Small intestine (tissue), 7 donors: ENCODE measurements at regions not wholly inside any gene's neighbourhood (a gene's known extent, or its start where the extent isn't known, plus 50 kb on each side); places are given as distances from the start of the nearest gene placed in this dataset.
A peak's percentile ranks its signal among the peaks of the same experiment; 100 is the strongest.

Experiments used
- DNase-seq, 2 donors: peaks; one replicate each; pipeline versions ENCODE4 v3.0.0 to v3.0.0-alpha.2; 2013
- FAIRE-seq: peaks from 2 replicates; lab custom pipeline; 2012; peaks lifted over from hg19 to GRCh38; lab: Jason Lieb, UNC
- H3K27ac ChIP-seq, 3 donors: one replicate each; pipeline ENCODE4 v1.5.1; 2013; ENCODE audit warnings: low read length in 2 of 3, mild to moderate bottlenecking in 2 of 3, control low read depth in 1 of 3, inconsistent platforms in 1 of 3, low read depth in 1 of 3, moderate library complexity in 1 of 3
- H3K27me3 ChIP-seq, 3 donors: one replicate each; pipeline ENCODE4 v1.6.1; 2013; ENCODE audit warnings: low read length in 3 of 3, inconsistent platforms in 1 of 3; ENCODE audit not compliant: control insufficient read depth in 3 of 3, insufficient read depth in 3 of 3
- H3K36me3 ChIP-seq, 3 donors: one replicate each; pipeline ENCODE4 v1.6.1; 2013; ENCODE audit warnings: low read length in 3 of 3, inconsistent platforms in 1 of 3, low read depth in 1 of 3, mild to moderate bottlenecking in 1 of 3, moderate library complexity in 1 of 3; ENCODE audit not compliant: control insufficient read depth in 3 of 3, insufficient read depth in 2 of 3
- H3K4me1 ChIP-seq, 3 donors: one replicate each; pipeline ENCODE4 v1.6.1; 2013; ENCODE audit warnings: low read length in 2 of 3, inconsistent platforms in 1 of 3, low read depth in 1 of 3, mild to moderate bottlenecking in 1 of 3, moderate library complexity in 1 of 3; ENCODE audit not compliant: control insufficient read depth in 3 of 3, insufficient read depth in 2 of 3
- H3K4me3 ChIP-seq, 3 donors: one replicate each; pipeline ENCODE4 v1.5.1; 2013; ENCODE audit warnings: low read length in 3 of 3, control low read depth in 1 of 3, inconsistent platforms in 1 of 3, low read depth in 1 of 3, mild to moderate bottlenecking in 1 of 3, moderate library complexity in 1 of 3
- H3K9me3 ChIP-seq, 2 donors: one replicate each; pipeline ENCODE4 v1.6.1; 2013; ENCODE audit warnings: low read depth in 1 of 2, low read length in 1 of 2; ENCODE audit not compliant: control insufficient read depth in 2 of 2, insufficient read depth in 1 of 2
- WGBS, 3 donors: extraction: QIAGEN DNeasy Blood & Tissue Kit; methylation state at CpG; one replicate each; pipeline ENCODE4 v1.1.7; 2013; 5-methylcytosine and 5-hydroxymethylcytosine counted together
- donor health status: healthy with polysubstance abuse.
- donor health status: control.
- donor health status: control.
- donor health status: Bipolar disorder and iron deficiency.
- donor health status: healthy.

GRCh38 chr5:62719061-62719720 is 140.6 kb downstream of the LRRC70 start:
- Histone ChIP-seq H3K4me3 (no peak overlapping the region), H3K9me3 (no peaks in the 10 kb centered on the region), H3K4me1 (peaks cover 0 to 10% (median 0%) of the 10 kb centered on the region in 3 donors), H3K27me3 (peaks cover 0 to 2% (median 0%) of the 10 kb centered on the region in 3 donors), H3K36me3 (no peaks in the 10 kb centered on the region), H3K27ac (no peak overlapping the region)
- DNase-seq, result no peak
- WGBS, 3 donors, result 75 to 87% (median 75%) methylated on average over 9 of the region's 9 CpGs
- no peak for FAIRE-seq

GRCh38 chr5:62718324-62718723 is 139.7 kb downstream of the LRRC70 start:
- FAIRE-seq, result no peak
- H3K36me3 ChIP-seq, result no peaks in the 10 kb centered on the region
- H3K9me3 ChIP-seq, result no peaks in the 10 kb centered on the region
- no peak overlapping the region for H3K27ac ChIP-seq
- H3K27me3 ChIP-seq, result peaks cover 0 to 2% (median 0%) of the 10 kb centered on the region in 3 donors
- peaks cover 0 to 10% (median 0%) of the 10 kb centered on the region in 3 donors for H3K4me1 ChIP-seq
- H3K4me3 ChIP-seq, result no peak overlapping the region
- DNase-seq, result no peak
- 74 to 88% (median 82%) methylated on average over 2 of the region's 2 CpGs for WGBS, 3 donors

GRCh38 chr5:62717301-62717933 is 138.8 kb downstream of the LRRC70 start:
- H3K9me3 ChIP-seq, result no peaks in the 10 kb centered on the region

GRCh38 chr5:62714296-62714695 is 135.7 kb downstream of the LRRC70 start:
- DNase-seq, result no peak
- H3K9me3 ChIP-seq, result no peaks in the 10 kb centered on the region
- WGBS, 3 donors, result 54 to 70% (median 60%) methylated on average over 2 of the region's 2 CpGs

More at GRCh38 chr5:62717301-62717933, 138.8 kb downstream of the LRRC70 start:
- Histone ChIP-seq H3K27ac (no peak overlapping the region), H3K4me1 (peaks cover 0 to 10% (median 0%) of the 10 kb centered on the region in 3 donors), H3K4me3 (no peak overlapping the region), H3K36me3 (no peaks in the 10 kb centered on the region), H3K27me3 (peaks cover 0 to under 1% (median 0%) of the 10 kb centered on the region in 3 donors)
- no peak for FAIRE-seq
- DNase-seq, result no peak
- 71 to 87% (median 85%) methylated on average over 2 of the region's 2 CpGs for WGBS, 3 donors

GRCh38 chr5:62708481-62709325 is 130.1 kb downstream of the LRRC70 start:
- no peaks in the 10 kb centered on the region for H3K36me3 ChIP-seq
- FAIRE-seq, result no peak
- WGBS, 3 donors, result 88 to 92% (median 92%) methylated on average over 1 of the region's 1 CpG

More at GRCh38 chr5:62714296-62714695, 135.7 kb downstream of the LRRC70 start:
- Histone ChIP-seq H3K27ac (no peak overlapping the region), H3K36me3 (no peaks in the 10 kb centered on the region), H3K27me3 (no peaks in the 10 kb centered on the region), H3K4me1 (no peaks in the 10 kb centered on the region), H3K4me3 (no peak overlapping the region)
- FAIRE-seq, result no peak

GRCh38 chr5:62707563-62707962 is 128.9 kb downstream of the LRRC70 start:
- no peaks in the 10 kb centered on the region for H3K36me3 ChIP-seq
- peaks cover 0 to 9% of the 10 kb centered on the region in 2 donors for H3K9me3 ChIP-seq
- H3K4me1 ChIP-seq, result no peaks in the 10 kb centered on the region
- 10 to 57% (median 16%) methylated on average over 1 of the region's 1 CpG for WGBS, 3 donors
- FAIRE-seq, result no peak
- no peaks in the 10 kb centered on the region for H3K27me3 ChIP-seq
- H3K4me3 ChIP-seq, result no peak overlapping the region
- H3K27ac ChIP-seq, result no peak overlapping the region
- peak in 1 of 2 donors; percentile 6 for DNase-seq

More at GRCh38 chr5:62708481-62709325, 130.1 kb downstream of the LRRC70 start:
- Histone ChIP-seq H3K4me1 (no peaks in the 10 kb centered on the region), H3K9me3 (peaks cover 0 to 9% of the 10 kb centered on the region in 2 donors), H3K4me3 (no peak overlapping the region), H3K27me3 (no peaks in the 10 kb centered on the region), H3K27ac (no peak overlapping the region)
- no peak for DNase-seq

GRCh38 chr5:62707131-62707530 is 128.5 kb downstream of the LRRC70 start:
- FAIRE-seq (no peak), DNase-seq (no peak)
- WGBS, 3 donors, result 66% methylated on average over 2 of the region's 2 CpGs
- H3K9me3 ChIP-seq, result peaks cover 0 to 9% of the 10 kb centered on the region in 2 donors
- H3K4me1 ChIP-seq, result no peaks in the 10 kb centered on the region
- no peak overlapping the region for H3K27ac ChIP-seq
- H3K4me3 ChIP-seq, result no peak overlapping the region
- H3K36me3 ChIP-seq, result no peaks in the 10 kb centered on the region
- H3K27me3 ChIP-seq, result no peaks in the 10 kb centered on the region

- no peaks in the 10 kb centered on the region for H3K27me3 ChIP-seq
- no peaks in the 10 kb centered on the region for H3K36me3 ChIP-seq
- peaks cover 0 to 9% of the 10 kb centered on the region in 2 donors for H3K9me3 ChIP-seq
- no peaks in the 10 kb centered on the region for H3K4me1 ChIP-seq
- FAIRE-seq, result no peak
- 92 to 96% (median 94%) methylated on average over 2 of the region's 2 CpGs for WGBS, 3 donors
- DNase-seq, result no peak
- no peak overlapping the region for H3K4me3 ChIP-seq
- no peak overlapping the region for H3K27ac ChIP-seq
These were observed 126.4 kb downstream of the LRRC70 start for GRCh38 chr5:62705022-62705421.
